ENCODE measurements at regions not wholly inside any gene's neighbourhood (a gene's known extent, or its start where the extent isn't known, plus 50 kb on each side); places are given as distances from the start of the nearest gene placed in this dataset.

GRCh38 chr2:5984946-5985345 is 292.8 kb downstream of the SOX11 start:
- intact Hi-C loops (cut with DNase I; ENCODE audit: low total_unique reads), result no loop called here
- Histone ChIP-seq H3K27ac (no peak overlapping the region), H3K27me3 (peaks cover 0 to 16% (median 0%) of the 10 kb centered on the region in 3 donors), H3K36me3 (no peaks in the 10 kb centered on the region), H3K4me3 (no peak overlapping the region), H3K4me1 (peaks cover 9 to 14% (median 11%) of the 10 kb centered on the region in 4 donors), H3K9me3 (no peaks in the 10 kb centered on the region)
- WGBS, 5 donors, result 88 to 93% (median 90%) methylated on average over 5 to 6 of the region's 6 CpGs
- DNase-seq, result no peak
- TF ChIP-seq POLR2A (IDR thresholded peaks at IDR 0.05) (no peak), POLR2AphosphoS5 (IDR thresholded peaks at IDR 0.05) (no peak), CTCF (IDR thresholded peaks at IDR 0.05) (no peak), EP300 (IDR thresholded peaks at IDR 0.05) (no peak)

GRCh38 chr2:5985536-5986385 is 293.6 kb downstream of the SOX11 start:
- no peak for DNase-seq
- 90 to 92% (median 91%) methylated on average over 18 of the region's 18 CpGs for WGBS, 5 donors
- Histone ChIP-seq H3K36me3 (no peaks in the 10 kb centered on the region), H3K27me3 (peaks cover 0 to 11% (median 0%) of the 10 kb centered on the region in 3 donors), H3K4me1 (peaks cover 9 to 11% (median 9%) of the 10 kb centered on the region in 4 donors), H3K4me3 (no peak overlapping the region), H3K9me3 (no peaks in the 10 kb centered on the region), H3K27ac (no peak overlapping the region)
- intact Hi-C loops (cut with DNase I; ENCODE audit: low total_unique reads), result no loop called here
- no peak for TF ChIP-seq CTCF (IDR thresholded peaks at IDR 0.05)

- no peak overlapping the region for H3K4me3 ChIP-seq
- H3K4me1 ChIP-seq, result no peaks in the 10 kb centered on the region
- no peaks in the 10 kb centered on the region for H3K36me3 ChIP-seq
- H3K9me3 ChIP-seq, result no peaks in the 10 kb centered on the region
- WGBS, 5 donors, result 69 to 79% (median 71%) methylated on average over 12 of the region's 12 CpGs
- no peak for DNase-seq
- no peak for TF ChIP-seq CTCF (IDR thresholded peaks at IDR 0.05)
- no peak for TF ChIP-seq EP300 (IDR thresholded peaks at IDR 0.05)
- TF ChIP-seq POLR2AphosphoS5 (IDR thresholded peaks at IDR 0.05), result no peak
- TF ChIP-seq POLR2A (IDR thresholded peaks at IDR 0.05), result no peak
- intact Hi-C loops (cut with DNase I; ENCODE audit: low total_unique reads), result no loop called here
- H3K27me3 ChIP-seq, result peaks cover 0 to under 1% (median 0%) of the 10 kb centered on the region in 3 donors
- H3K27ac ChIP-seq, result no peak overlapping the region
Measured at GRCh38 chr2:5986801-5987787, 294.9 kb downstream of the SOX11 start.

- DNase-seq, result no peak
- WGBS, 5 donors, result 82 to 90% (median 87%) methylated on average over 3 of the region's 3 CpGs
- TF ChIP-seq CTCF (IDR thresholded peaks at IDR 0.05) (no peak), POLR2A (IDR thresholded peaks at IDR 0.05) (no peak), EP300 (IDR thresholded peaks at IDR 0.05) (no peak), POLR2AphosphoS5 (IDR thresholded peaks at IDR 0.05) (no peak)
- Histone ChIP-seq H3K27ac (no peak overlapping the region), H3K4me3 (no peak overlapping the region), H3K4me1 (no peaks in the 10 kb centered on the region), H3K9me3 (no peaks in the 10 kb centered on the region), H3K27me3 (no peaks in the 10 kb centered on the region), H3K36me3 (no peaks in the 10 kb centered on the region)
- intact Hi-C loops (cut with DNase I; ENCODE audit: low total_unique reads), result no loop called here
Measured at GRCh38 chr2:5988120-5988519, 295.9 kb downstream of the SOX11 start.
